HepG2 (cell line): ENCODE measurements at regions not wholly inside any gene's neighbourhood (a gene's known extent, or its start where the extent isn't known, plus 50 kb on each side); places are given as distances from the start of the nearest gene placed in this dataset.

Experiments
- ATAC-seq: fragments of 200-7000 bp; cut with Tn5 transposase; 3 replicates; pipeline ENCODE4 v1.9.1; 2020; ENCODE audit warnings: mild to moderate bottlenecking, moderate library complexity
- BruUV-seq: library from RNA; stranded (reverse); fragments of 400-500 nt; replicated peaks from 2 replicates; lab custom pipeline; 2021; lab: Mats Ljungman, UMichigan
- CTCF ChIA-PET: fragments of 300-600 bp; formaldehyde crosslinking; extraction: SDS; loops from one replicate; lab custom pipeline; 2021; ENCODE audit warnings: low total read pairs, inconsistent platforms, low intra/inter-chr PET ratio; lab: Yijun Ruan, JAX
- POLR2A ChIA-PET: fragments of 350-600 bp; sonication (Branson Sonifier 250); formaldehyde crosslinking; loops from one replicate; lab custom pipeline; 2020; ENCODE audit warnings: antibody characterized with exemption, inconsistent platforms; lab: Yijun Ruan, JAX
- DNase-seq: peaks from one replicate; pipeline ENCODE4 v3.0.0-alpha.2; 2015; ENCODE audit warnings: low spot score
- FAIRE-seq: peaks from 3 replicates; lab custom pipeline; 2011; peaks lifted over from hg19 to GRCh38; lab: Jason Lieb, UNC
- H2AFZ ChIP-seq: one replicate; pipeline ENCODE4 v1.6.1; 2011; ENCODE audit warnings: low read length, inconsistent platforms
- H3K27ac ChIP-seq: fragments of 300-600 bp; 3 replicates; pipeline ENCODE4 v1.8.0; 2011; ENCODE audit warnings: mixed run types, mild to moderate bottlenecking, mixed read lengths, low read length, inconsistent platforms; ENCODE audit not compliant: insufficient read depth; ENCODE audit errors: extremely low read length
- H3K27me3 ChIP-seq, 2 experiments: fragments of 200-600 bp in 1 of 2; 2 replicates in 1 of 2; 3 replicates in 1 of 2; pipeline versions ENCODE4 v1.6.0 to v1.8.0; 2011; ENCODE audit warnings: low read length in 2 of 2, mild to moderate bottlenecking in 2 of 2, moderate library complexity in 2 of 2, inconsistent platforms in 1 of 2; ENCODE audit not compliant: insufficient read depth in 2 of 2, control insufficient read depth in 1 of 2
- H3K36me3 ChIP-seq, 2 experiments: fragments of 200-600 bp in 1 of 2; replicated peaks in 1 of 2; 2 replicates in 1 of 2; 3 replicates in 1 of 2; pipeline versions ENCODE4 v1.5.1 to v1.8.0; 2011; ENCODE audit warnings: low read length in 2 of 2, inconsistent platforms in 1 of 2; ENCODE audit not compliant: insufficient read depth in 2 of 2, control insufficient read depth in 1 of 2
- H3K4me1 ChIP-seq: 2 replicates; pipeline ENCODE4 v1.5.1; 2012; ENCODE audit warnings: low read length, inconsistent platforms; ENCODE audit not compliant: insufficient read depth
- H3K4me2 ChIP-seq: 2 replicates; pipeline ENCODE4 v1.6.0; 2011; ENCODE audit warnings: low read depth, low read length, inconsistent platforms
- H3K4me3 ChIP-seq, 3 experiments: fragments of 200-600 bp in 1 of 3; sonication (generic), shearing (Covaris generic) in 1 of 3; replicated peaks in 1 of 3; 2 replicates each; pipeline ENCODE4 v1.5.1; 2011 to 2016; ENCODE audit warnings: low read length in 3 of 3, inconsistent platforms in 2 of 3, low read depth in 2 of 3, mild to moderate bottlenecking in 2 of 3, control low read depth in 1 of 3, mixed read lengths in 1 of 3; ENCODE audit not compliant: insufficient read depth in 1 of 3
- H3K79me2 ChIP-seq: one replicate; pipeline ENCODE4 v1.6.1; 2011; ENCODE audit warnings: low read length, inconsistent platforms; ENCODE audit not compliant: insufficient read depth
- H3K9ac ChIP-seq: 2 replicates; pipeline ENCODE4 v1.6.0; 2011; ENCODE audit warnings: mild to moderate bottlenecking, low read depth, low read length, inconsistent platforms; ENCODE audit not compliant: insufficient read depth
- H3K9me3 ChIP-seq: 2 replicates; pipeline ENCODE4 v1.5.1; 2012; ENCODE audit warnings: mild to moderate bottlenecking, low read length
- H4K20me1 ChIP-seq: 2 replicates; pipeline ENCODE4 v1.6.0; 2011; ENCODE audit warnings: inconsistent platforms, mild to moderate bottlenecking, low read length, moderate library complexity; ENCODE audit not compliant: insufficient read depth
- ARNTL ChIP-seq: sonication (generic); formaldehyde crosslinking; IDR thresholded peaks from 2 replicates; pipeline ENCODE4 v1.4.0; 2020; ENCODE audit warnings: mild to moderate bottlenecking, missing genetic modification reagents
- CAMTA2 ChIP-seq: sonication (generic); formaldehyde crosslinking; IDR thresholded peaks from 2 replicates; pipeline ENCODE4 v1.4.0; 2020; ENCODE audit warnings: mild to moderate bottlenecking, missing genetic modification reagents, borderline replicate concordance
- CC2D1A ChIP-seq: sonication (generic); formaldehyde crosslinking; IDR thresholded peaks from 2 replicates; pipeline ENCODE4 v1.8.1; 2023; ENCODE audit warnings: mild to moderate bottlenecking, missing genetic modification reagents
- POLR2AphosphoS5 ChIP-seq: IDR thresholded peaks from 2 replicates; pipeline ENCODE4 v1.6.1; 2012; ENCODE audit warnings: low read depth, low read length
- RFXAP ChIP-seq: sonication (generic); formaldehyde crosslinking; IDR thresholded peaks from 2 replicates; pipeline ENCODE4 v1.4.0; 2020; ENCODE audit warnings: missing genetic modification reagents, borderline replicate concordance
- SALL2 ChIP-seq: sonication (generic); formaldehyde crosslinking; IDR thresholded peaks from 2 replicates; pipeline ENCODE4 v1.8.1; 2023; ENCODE audit warnings: mild to moderate bottlenecking, missing genetic modification reagents, inconsistent platforms
- SETDB1 ChIP-seq: sonication (generic); formaldehyde crosslinking; IDR thresholded peaks from 2 replicates; pipeline ENCODE4 v1.5.1; 2020; ENCODE audit warnings: missing genetic modification reagents, mild to moderate bottlenecking, borderline replicate concordance
- YY1 ChIP-seq: IDR thresholded peaks from 2 replicates; pipeline ENCODE4 v1.6.1; 2011; ENCODE audit warnings: low read length, low read depth, moderate library complexity, mild to moderate bottlenecking; ENCODE audit not compliant: insufficient read depth, insufficient replicate concordance
- ZNF12 ChIP-seq: sonication (generic); formaldehyde crosslinking; IDR thresholded peaks from 2 replicates; pipeline ENCODE4 v1.5.0; 2020; ENCODE audit warnings: missing genetic modification reagents
- ZNF580 ChIP-seq: IDR thresholded peaks from 2 replicates; pipeline ENCODE4 v1.6.1; 2016; ENCODE audit warnings: low read depth, borderline replicate concordance
- WGBS: methylation state at CpG from one replicate; pipeline ENCODE4 v1.1.6; 2017; ENCODE audit warnings: low lambda C conversion rate; 5-methylcytosine and 5-hydroxymethylcytosine counted together
- in situ Hi-C: cut with HindIII; loops from 2 replicates; pipeline ENCODE4 v1.10.0; 2017; ENCODE audit warnings: low pct_unique_long_range_greater_than_20kb; ENCODE audit not compliant: extremely low pct_ligation_motif_present
- intact Hi-C: fragments of 100-400 bp; cut with micrococcal nuclease; formaldehyde crosslinking; loops from one replicate; pipeline ENCODE4 v1.10.0; 2022; ENCODE audit not compliant: unreplicated experiment
- TF ChIP-seq, protein P1 (sequence below): fragments of 450-650 bp; IDR thresholded peaks from 2 replicates; pipeline ENCODE4 v1.6.1; 2016
- TF ChIP-seq, protein P2 (sequence below): sonication (generic); formaldehyde crosslinking; IDR thresholded peaks from 2 replicates; pipeline ENCODE4 v1.5.1; 2020; ENCODE audit warnings: missing genetic modification reagents, mild to moderate bottlenecking, borderline replicate concordance
- TF ChIP-seq, protein P3 (sequence below): sonication (generic); formaldehyde crosslinking; IDR thresholded peaks from 2 replicates; pipeline ENCODE4 v1.4.0; 2020; ENCODE audit warnings: missing genetic modification reagents
- TF ChIP-seq, protein P4 (sequence below): sonication (generic); formaldehyde crosslinking; IDR thresholded peaks from 2 replicates; pipeline ENCODE4 v1.4.0; 2020; ENCODE audit warnings: missing genetic modification reagents, borderline replicate concordance
- TF ChIP-seq, protein P5 (sequence below): sonication (generic); formaldehyde crosslinking; IDR thresholded peaks from 2 replicates; pipeline ENCODE4 v1.4.0; 2020; ENCODE audit warnings: missing genetic modification reagents; ENCODE audit errors: not compliant biosample characterization

DNA sequence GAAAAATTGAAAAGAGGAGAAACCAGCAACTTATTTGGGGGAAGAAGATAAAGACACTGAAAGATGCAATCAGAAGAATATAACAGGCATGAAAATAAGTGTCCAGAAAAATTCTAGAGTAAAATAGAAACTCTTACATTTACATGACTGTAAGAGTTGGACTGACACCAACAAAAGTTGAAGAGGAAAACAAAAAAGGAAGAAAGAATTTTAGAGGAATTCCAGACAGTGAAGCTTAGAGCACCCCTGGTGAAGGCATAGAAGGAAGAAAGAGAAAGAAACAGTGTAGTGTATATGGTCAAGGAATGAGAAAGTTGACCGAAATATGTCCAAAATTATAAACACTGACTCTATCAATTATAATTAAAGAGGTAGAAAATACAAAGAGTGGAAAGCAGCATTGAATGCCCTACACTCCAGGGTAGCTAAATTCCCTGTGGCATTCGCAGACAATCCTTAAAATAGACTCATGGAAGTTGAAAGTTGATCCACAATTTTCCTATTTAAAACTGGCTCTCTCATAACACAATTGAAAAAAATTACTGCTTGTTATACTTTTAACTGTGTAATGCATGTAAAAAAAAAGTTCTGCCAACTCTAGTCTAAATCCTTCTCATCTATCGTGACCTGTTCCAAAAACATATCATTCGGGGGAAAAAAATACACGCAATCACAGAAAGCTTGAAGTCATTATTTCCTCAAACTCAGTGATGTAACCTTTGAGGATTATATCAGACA is 102.6 kb upstream of the ABI3BP start:
- H2AFZ ChIP-seq, result no peak overlapping the region

More for the DNA sequence above, 102.6 kb upstream of the ABI3BP start:
- Histone ChIP-seq H3K79me2 (no peaks in the 10 kb centered on the region), H3K4me3 (no peak overlapping the region), H3K27me3 (no peaks in the 10 kb centered on the region), H4K20me1 (no peaks in the 10 kb centered on the region), H3K4me1 (no peaks in the 10 kb centered on the region), H3K27ac (no peak overlapping the region), H3K9ac (no peak overlapping the region), H3K9me3 (no peaks in the 10 kb centered on the region), H3K36me3 (no peaks in the 10 kb centered on the region), H3K4me2 (no peak overlapping the region)
- in situ Hi-C loops, result no loop called here
- WGBS, result 19% methylated on average over 5 of the region's 5 CpGs
- ChIA-PET POLR2A (no interaction called here), CTCF (no interaction called here)
- ATAC-seq (no peak), FAIRE-seq (no peak), DNase-seq (no peak)
- TF ChIP-seq SETDB1 (CRISPR knock-in tag), result no peak
- TF ChIP-seq, protein P1, sequence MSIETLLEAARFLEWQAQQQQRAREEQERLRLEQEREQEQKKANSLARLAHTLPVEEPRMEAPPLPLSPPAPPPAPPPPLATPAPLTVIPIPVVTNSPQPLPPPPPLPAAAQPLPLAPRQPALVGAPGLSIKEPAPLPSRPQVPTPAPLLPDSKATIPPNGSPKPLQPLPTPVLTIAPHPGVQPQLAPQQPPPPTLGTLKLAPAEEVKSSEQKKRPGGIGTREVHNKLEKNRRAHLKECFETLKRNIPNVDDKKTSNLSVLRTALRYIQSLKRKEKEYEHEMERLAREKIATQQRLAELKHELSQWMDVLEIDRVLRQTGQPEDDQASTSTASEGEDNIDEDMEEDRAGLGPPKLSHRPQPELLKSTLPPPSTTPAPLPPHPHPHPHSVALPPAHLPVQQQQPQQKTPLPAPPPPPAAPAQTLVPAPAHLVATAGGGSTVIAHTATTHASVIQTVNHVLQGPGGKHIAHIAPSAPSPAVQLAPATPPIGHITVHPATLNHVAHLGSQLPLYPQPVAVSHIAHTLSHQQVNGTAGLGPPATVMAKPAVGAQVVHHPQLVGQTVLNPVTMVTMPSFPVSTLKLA, result no peak
- no peak for TF ChIP-seq ARNTL (CRISPR knock-in tag)
- TF ChIP-seq, protein P2, sequence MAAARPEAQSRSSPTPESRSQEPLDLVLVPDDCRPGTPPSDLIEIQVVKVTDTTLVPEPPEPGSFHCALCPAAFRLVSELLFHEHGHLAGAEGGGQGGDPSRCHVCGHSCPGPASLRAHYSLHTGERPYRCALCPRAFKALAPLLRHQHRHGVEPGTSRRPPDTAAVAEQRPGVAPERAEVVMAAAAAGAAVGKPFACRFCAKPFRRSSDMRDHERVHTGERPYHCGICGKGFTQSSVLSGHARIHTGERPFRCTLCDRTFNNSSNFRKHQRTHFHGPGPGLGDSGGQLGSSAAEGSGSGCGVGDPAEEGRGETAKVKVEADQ (CRISPR knock-in tag), result no peak
- TF ChIP-seq RFXAP (CRISPR knock-in tag), result no peak
- TF ChIP-seq, protein P3, sequence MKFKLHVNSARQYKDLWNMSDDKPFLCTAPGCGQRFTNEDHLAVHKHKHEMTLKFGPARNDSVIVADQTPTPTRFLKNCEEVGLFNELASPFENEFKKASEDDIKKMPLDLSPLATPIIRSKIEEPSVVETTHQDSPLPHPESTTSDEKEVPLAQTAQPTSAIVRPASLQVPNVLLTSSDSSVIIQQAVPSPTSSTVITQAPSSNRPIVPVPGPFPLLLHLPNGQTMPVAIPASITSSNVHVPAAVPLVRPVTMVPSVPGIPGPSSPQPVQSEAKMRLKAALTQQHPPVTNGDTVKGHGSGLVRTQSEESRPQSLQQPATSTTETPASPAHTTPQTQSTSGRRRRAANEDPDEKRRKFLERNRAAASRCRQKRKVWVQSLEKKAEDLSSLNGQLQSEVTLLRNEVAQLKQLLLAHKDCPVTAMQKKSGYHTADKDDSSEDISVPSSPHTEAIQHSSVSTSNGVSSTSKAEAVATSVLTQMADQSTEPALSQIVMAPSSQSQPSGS (CRISPR knock-in tag), result no peak
- TF ChIP-seq CC2D1A, result no peak
- TF ChIP-seq, protein P4, sequence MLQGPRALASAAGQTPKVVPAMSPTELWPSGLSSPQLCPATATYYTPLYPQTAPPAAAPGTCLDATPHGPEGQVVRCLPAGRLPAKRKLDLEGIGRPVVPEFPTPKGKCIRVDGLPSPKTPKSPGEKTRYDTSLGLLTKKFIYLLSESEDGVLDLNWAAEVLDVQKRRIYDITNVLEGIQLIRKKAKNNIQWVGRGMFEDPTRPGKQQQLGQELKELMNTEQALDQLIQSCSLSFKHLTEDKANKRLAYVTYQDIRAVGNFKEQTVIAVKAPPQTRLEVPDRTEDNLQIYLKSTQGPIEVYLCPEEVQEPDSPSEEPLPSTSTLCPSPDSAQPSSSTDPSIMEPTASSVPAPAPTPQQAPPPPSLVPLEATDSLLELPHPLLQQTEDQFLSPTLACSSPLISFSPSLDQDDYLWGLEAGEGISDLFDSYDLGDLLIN (CRISPR knock-in tag), result no peak
- TF ChIP-seq YY1, result no peak
- TF ChIP-seq, protein P5, sequence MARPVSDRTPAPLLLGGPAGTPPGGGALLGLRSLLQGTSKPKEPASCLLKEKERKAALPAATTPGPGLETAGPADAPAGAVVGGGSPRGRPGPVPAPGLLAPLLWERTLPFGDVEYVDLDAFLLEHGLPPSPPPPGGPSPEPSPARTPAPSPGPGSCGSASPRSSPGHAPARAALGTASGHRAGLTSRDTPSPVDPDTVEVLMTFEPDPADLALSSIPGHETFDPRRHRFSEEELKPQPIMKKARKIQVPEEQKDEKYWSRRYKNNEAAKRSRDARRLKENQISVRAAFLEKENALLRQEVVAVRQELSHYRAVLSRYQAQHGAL (CRISPR knock-in tag), result no peak
- no peak for TF ChIP-seq ZNF12
- TF ChIP-seq SALL2 (CRISPR knock-in tag), result no peak
- TF ChIP-seq ZNF580, result no peak
- TF ChIP-seq POLR2AphosphoS5, result no peak
- no peak for TF ChIP-seq CAMTA2 (CRISPR knock-in tag)
- intact Hi-C loops, result no loop called here
- no TSS peak for BruUV-seq
